SH-SY5Y (cell line): ENCODE measurements at regions not wholly inside any gene's neighbourhood (a gene's known extent, or its start where the extent isn't known, plus 50 kb on each side); places are given as distances from the start of the nearest gene placed in this dataset.

Experiments
- GATA2 ChIP-seq: IDR thresholded peaks from 2 replicates; pipeline ENCODE4 v1.6.1; 2011; ENCODE audit warnings: mild to moderate bottlenecking, low read depth, low read length
- GATA3 ChIP-seq: IDR thresholded peaks from 2 replicates; pipeline ENCODE4 v1.6.1; 2011; ENCODE audit warnings: low read depth, mild to moderate bottlenecking, low read length, moderate library complexity

DNA sequence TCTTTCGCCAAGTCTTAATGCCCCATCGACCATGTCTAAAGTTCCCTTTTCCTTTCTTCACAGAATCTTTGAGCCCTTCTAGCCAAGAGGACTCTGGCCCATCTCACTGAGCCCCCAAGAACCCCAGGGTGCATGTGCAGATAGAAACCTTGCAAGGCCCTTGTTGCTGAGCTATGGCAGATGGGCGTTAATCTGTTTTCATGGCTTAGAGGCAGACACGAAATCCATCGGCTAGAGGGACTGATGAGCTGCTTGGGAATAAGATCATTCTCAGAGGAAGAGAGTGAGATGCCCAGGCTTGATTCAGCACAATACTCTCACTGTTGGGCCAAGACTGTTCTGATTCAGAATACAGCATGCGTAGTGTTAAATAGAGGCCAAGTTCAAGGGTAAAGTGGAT lies 262.5 kb upstream of the C9orf72 start:
- TF ChIP-seq GATA2 (no peak), GATA3 (no peak)
